T47D (cell line): ENCODE measurements at regions not wholly inside any gene's neighbourhood (a gene's known extent, or its start where the extent isn't known, plus 50 kb on each side); places are given as distances from the start of the nearest gene placed in this dataset.
"Not testable (repeated sequence)": the region's sequence is repeated elsewhere in the genome, so short reads cannot be mapped to it uniquely, and the experiment has no call there.

Experiments used
- DNase-seq, 2 experiments: peaks; one replicate each; pipeline versions ENCODE4 v3.0.0 to v3.0.0-alpha.2; 2011 to 2012; ENCODE audit warnings: low read depth in 1 of 2, low spot score in 1 of 2
- JUND ChIP-seq: IDR thresholded peaks from 2 replicates; pipeline ENCODE4 v1.6.1; 2012; ENCODE audit warnings: low read depth
- in situ Hi-C: cut with HindIII; loops from 2 replicates; pipeline ENCODE4 v1.10.0; 2016; ENCODE audit warnings: low sequenced_read_pairs, low pct_unique_long_range_greater_than_20kb

DNA sequence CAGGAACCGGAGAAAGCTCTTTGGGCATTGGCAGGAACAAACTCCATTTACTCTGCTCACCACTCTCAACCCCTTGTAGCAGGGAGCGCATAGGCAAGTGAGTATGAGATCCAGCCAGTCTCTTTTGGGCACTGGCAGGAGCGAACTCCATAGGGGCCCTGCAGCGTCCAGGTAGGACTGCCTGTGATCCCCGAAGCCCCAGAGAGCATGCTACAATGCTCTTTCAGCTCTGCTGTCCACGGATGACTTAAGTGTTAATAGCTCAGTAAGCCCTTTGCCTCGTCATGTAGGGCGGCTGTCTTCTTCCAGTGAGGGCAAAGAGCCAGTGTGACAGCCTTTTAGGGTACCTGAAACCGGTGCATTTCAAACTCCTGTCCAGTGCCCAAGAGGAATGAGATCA, 1525.6 kb upstream of the RAG2 start:
- TF ChIP-seq JUND: no peak
- in situ Hi-C loops: no loop called here
- peak in 1 of 2 experiments; percentile 3 for DNase-seq

DNA sequence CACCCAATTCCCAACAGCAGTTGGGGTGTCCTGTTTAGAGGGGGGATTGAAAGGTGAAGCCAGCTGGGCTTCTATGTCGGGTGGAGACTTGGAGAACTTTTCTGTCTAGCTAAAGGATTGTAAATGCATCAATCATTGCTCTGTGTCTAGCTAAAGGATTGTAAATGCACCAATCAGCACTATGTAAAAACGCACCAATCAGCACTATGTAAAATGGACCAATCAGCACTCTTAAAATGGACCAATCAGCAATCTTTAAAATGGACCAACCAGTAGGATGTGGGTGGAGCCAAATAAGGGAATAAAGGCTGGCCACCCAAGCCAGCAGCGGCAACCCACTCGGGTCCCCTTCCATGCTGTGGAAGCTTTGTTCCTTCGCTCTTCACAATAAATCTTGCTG, 1518.6 kb upstream of the RAG2 start:
- in situ Hi-C loops, DNase-seq: not testable (repeated sequence)

DNA sequence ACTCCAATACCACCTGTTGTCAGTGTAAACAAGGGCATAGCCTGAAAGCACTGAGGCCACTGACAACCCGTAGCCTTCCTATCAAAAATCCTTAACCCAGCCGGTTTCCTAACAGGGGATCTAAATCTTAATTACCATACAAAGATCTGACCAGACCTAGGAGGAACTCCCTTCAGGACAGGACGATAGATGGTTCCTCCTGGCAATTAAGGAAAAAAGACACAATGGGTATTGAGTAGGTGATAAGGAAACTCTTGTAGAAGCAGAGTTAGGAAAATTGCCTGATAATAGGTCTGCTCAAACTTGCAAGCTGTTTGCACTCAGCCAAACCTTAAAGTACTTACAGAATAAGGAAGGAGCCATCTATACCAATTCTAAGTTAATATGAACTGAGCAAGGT, 1517.3 kb upstream of the RAG2 start:
- in situ Hi-C loops, DNase-seq: not testable (repeated sequence)

DNA sequence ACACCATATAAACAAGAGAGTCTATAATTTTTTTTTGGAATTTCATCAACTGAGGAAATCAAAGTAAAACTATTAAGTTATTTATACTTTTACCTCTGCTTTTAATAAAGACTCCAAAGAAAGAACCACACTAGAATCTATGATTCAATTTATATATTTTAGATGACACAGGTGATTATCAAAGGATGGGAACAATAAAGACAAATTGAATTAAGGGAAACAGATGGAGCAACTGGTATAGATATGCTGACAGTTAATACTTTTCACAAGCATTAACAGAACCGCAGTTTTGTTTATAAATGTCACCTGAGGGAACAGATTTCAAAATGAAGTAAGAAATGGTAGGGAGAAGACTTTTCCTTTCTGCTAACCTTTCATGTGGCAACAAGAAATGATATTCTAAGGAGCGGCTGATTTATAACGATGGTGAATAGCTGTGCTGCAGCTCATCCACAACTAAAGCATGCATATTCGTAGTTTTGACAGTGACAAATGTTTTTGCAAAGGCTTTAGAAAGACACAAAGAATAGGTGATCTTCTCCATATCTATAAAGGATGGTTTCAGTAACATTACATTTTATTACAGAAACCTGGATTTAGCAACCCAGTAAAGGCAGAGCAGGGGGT, 1502.9 kb upstream of the RAG2 start:
- no peak for TF ChIP-seq JUND

DNA sequence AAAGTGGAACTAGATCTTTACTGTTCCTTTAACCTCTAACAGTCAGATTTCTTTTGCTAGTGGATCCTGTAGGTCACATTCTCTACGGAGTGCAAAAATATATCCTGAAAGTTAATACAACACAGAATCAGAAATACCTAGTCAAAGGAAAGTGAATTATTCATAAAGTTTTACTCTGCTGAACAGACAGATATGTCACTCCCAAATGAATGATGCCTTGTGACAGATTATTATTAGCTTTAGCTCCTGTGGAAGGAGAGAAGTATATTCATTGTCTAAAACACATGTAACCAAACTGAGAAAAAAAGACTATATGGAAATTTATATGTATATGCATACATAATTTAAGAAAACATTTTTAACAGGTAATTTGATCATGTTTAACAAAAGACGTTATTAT, 1497.2 kb upstream of the RAG2 start:
- DNase-seq: no peak
- in situ Hi-C loops: no loop called here
- no peak for TF ChIP-seq JUND

More for the DNA sequence above, 1502.9 kb upstream of the RAG2 start:
- in situ Hi-C loops: no loop called here
- no peak for DNase-seq

DNA sequence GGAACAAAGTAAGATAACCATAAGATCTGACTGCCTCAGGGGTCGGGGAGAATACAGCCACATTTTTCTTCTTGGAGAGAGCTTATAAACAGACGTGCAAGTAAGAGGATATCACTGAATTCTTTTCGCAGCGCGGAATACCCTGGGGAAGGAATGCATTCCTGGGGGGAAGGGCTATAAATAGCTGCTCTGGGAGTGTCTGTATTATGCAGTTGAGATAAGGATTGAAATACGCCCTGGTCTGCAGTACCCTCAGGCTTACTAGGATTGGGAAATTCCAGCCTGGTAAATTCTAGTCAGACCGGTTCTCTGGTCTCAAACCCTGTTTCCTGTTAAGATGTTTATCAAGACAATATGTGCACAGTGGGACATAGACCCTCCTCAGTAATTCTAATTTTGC, 1491.7 kb upstream of the RAG2 start:
- in situ Hi-C loops: no loop called here
- peak in 1 of 2 experiments; percentile 45 for DNase-seq
- TF ChIP-seq JUND: no peak

DNA sequence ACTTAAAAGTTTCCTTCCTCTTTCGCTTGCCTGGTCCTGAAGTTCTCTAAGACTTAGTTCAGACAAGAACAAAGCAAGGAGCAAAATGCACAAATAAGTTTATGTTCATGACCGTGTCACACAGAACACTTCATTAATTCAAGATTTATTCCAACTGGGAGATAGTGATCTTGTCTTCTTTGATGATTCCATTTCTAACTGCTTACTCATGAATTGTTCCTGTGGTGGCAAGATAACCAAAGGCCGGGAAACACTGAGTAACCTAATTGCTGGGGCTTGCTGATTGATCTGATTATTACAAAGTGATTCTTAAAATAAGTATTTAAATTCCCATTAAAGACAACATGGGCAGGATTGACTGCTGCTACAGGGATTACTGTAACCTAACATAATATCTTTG, 1462.9 kb upstream of the RAG2 start:
- no peak for TF ChIP-seq JUND
- DNase-seq: no peak
- in situ Hi-C loops: no loop called here

DNA sequence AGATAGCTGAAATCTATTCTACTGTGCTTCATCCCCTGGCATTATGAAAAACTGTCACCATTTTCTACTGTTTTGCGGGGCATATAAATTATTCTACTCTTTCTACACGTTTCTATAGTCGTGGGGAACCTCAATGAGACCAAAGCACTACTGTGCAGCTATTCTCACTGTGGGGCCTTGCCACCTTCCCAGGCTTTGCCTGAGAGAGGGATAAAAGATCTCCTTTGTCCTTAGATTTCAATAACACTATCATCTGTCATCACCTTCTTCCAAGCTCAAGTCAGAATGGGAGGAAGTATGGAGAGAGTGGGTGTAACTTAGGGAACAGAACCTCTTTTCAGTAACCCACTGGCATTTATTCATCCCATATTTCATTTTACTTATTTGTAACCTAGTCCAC, 1462.1 kb upstream of the RAG2 start:
- no peak for TF ChIP-seq JUND

DNA sequence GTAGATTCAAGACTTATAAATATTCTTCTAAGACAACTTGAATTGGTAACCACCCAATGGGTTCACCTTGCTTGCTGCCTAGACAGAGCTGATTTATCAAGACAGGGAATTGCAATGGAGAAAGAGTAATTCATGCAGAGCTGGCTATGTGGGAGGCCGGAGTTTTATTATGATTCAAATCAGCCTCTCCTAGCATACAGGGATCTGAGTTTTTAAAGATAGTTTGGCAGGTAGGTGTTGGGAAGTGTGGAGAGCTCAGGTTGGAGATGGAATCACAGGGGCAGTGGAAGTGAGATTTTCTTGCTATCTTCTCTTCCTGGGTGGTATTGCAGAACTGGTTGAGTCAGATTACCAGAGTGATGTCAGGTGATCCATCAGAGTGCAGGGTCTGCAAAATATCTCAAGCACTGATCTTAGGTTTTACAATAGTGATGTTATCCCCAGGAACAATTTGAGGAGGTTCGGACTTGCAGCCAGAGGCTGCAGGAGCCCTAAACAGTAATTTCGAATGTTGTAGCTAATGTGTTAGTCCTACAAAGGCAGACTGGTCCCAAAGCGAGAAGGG, 1448.6 kb upstream of the RAG2 start:
- in situ Hi-C loops: no loop called here
- no peak for TF ChIP-seq JUND
- DNase-seq: no peak

More for the DNA sequence above, 1462.1 kb upstream of the RAG2 start:
- DNase-seq: no peak
- in situ Hi-C loops: no loop called here

DNA sequence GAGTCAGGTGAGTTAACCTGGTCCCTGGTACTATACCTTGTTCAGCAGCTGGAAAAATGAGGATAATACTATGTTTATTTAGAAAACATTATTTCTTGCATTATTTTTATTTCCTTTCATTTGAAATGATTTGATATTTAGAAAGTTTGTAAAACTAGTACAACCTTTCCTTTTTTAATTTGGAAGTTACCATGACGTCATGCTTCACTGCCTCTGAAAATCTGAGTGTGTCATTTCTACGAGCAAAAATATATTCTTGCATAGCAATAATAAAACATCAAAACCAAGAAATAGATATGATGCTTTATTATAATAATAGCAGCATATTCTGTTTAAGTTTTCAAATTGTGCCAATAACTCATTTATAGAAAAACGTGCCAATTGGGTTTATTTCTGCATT, 1445.0 kb upstream of the RAG2 start:
- TF ChIP-seq JUND: no peak
- no peak for DNase-seq
- in situ Hi-C loops: no loop called here

DNA sequence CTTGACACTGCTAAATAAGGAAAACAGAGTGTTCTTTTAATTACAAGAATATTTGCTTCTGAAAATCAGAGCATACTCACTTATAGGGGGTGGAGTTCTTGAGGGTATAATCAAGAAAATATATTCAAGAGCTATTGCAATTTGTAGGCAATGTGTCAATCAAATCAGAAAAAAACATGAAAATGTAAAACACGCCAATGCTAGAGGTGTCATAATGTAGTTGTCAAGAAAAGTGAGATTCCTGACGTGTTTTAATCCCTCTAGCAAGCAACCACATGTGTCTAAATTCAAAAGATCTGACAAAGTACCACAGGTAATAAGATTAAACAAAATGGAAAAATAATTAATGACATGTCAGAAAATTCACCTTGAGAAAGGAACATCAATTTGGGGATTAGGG, 1440.7 kb upstream of the RAG2 start:
- no peak for TF ChIP-seq JUND
- in situ Hi-C loops: no loop called here
- DNase-seq: no peak

DNA sequence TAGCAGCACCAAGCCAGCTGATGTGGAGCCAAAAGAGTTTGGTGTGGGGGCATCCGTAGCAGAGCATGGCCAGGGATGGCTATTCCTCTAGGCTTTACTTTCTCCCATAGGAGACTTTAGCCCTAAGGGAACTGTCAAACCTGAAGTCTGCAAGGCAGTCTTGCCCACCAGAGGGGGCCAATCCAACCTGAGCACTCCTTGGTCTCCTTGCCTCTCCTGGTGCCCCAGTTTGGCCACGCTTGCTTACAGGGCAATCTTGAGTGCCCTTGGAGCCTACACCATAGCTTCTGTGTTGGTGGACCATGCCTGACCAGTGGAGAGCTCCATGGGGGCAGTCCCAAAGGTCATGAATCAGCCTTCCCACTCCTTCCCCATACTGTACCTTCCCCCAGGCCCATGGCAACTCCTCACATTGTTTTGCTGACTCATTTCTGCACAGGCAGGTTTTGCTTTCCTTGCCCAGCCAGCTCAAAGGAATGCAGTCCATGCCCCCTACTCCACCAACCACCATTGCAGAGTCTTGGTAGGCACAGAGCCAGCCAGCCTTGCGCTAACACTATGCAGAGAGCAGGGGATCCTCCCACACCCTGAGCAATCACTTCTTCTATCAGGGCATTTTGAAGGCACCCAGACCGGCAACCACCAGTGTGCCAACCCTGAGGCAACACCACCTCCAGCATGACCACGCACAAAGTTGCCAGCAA, 1421.2 kb upstream of the RAG2 start:
- in situ Hi-C loops: no loop called here
- TF ChIP-seq JUND: no peak
- DNase-seq: peak in 1 of 2 experiments; percentile 36

DNA sequence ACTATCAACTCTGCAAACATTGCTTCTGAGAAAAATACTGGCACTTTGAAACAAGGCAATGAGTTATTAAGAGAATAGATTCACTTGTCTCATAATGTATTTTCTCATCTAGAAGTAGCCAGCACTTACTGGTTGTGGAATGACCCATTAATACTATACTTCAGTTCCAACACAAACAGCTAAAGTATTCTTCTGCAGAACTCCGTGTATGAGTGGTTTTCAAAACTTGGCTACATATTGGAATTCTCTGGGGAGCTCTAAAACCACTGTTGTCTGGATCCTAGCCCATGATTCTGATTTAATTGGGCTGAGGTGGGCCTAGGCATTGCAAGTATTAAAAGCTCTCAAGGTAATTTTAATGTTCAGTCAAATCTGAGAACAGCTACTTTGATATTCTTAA, 1416.4 kb upstream of the RAG2 start:
- DNase-seq: no peak
- in situ Hi-C loops: no loop called here
- TF ChIP-seq JUND: no peak
